Right cardiac atrium (tissue), 5 donors: ENCODE measurements at regions not wholly inside any gene's neighbourhood (a gene's known extent, or its start where the extent isn't known, plus 50 kb on each side); places are given as distances from the start of the nearest gene placed in this dataset.

Experiments
- ATAC-seq, 2 donors: fragments of 200-7000 bp; cut with Tn5 transposase; one replicate each; pipeline versions ENCODE4 v1.8.0 to v1.9.1; 2020; ENCODE audit warnings: moderate library complexity in 2 of 2, mild to moderate bottlenecking in 1 of 2
- DNase-seq, 3 donors: peaks; one replicate each; pipeline ENCODE4 v3.0.0-alpha.2; 2020
- H3K27ac ChIP-seq: one replicate; pipeline ENCODE4 v1.5.1; 2013; ENCODE audit warnings: mild to moderate bottlenecking, low read length, control low read depth, moderate library complexity
- H3K27me3 ChIP-seq: one replicate; pipeline ENCODE4 v1.6.1; 2013; ENCODE audit not compliant: control insufficient read depth, insufficient read depth
- H3K4me1 ChIP-seq: one replicate; pipeline ENCODE4 v1.6.1; 2013; ENCODE audit warnings: low read length; ENCODE audit not compliant: control insufficient read depth, insufficient read depth
- H3K4me3 ChIP-seq: one replicate; pipeline ENCODE4 v1.5.1; 2013; ENCODE audit warnings: low read length, control low read depth
- H3K9me3 ChIP-seq: one replicate; pipeline ENCODE4 v1.6.1; 2013; ENCODE audit warnings: low read length; ENCODE audit not compliant: control insufficient read depth
- WGBS: extraction: QIAGEN DNeasy Blood & Tissue Kit; methylation state at CpG from one replicate; pipeline ENCODE4 v1.1.7; 2013; 5-methylcytosine and 5-hydroxymethylcytosine counted together
- intact Hi-C, 4 donors: fragments of 100-400 bp; cut with DNase I; formaldehyde crosslinking; loops; one replicate each; pipeline versions ENCODE4 v1.11.0 to v1.14.0; 2022 to 2023
- donor health status: healthy with polysubstance abuse.
- donor health status: DM: no; HTN: yes; CAD: no.
- donor health status: DM: no; HTN: no; CAD: no.
- donor health status: DM: no; HTN: yes; CAD: no; lungs with severe emphysema.
- donor health status: DM: yes; HTN: yes; CAD: no.

- 80% methylated on average over 2 of the region's 2 CpGs for WGBS
- no peaks in the 10 kb centered on the region for H3K9me3 ChIP-seq
Measured at GRCh38 chr7:89926194-89926593, 228.1 kb upstream of the STEAP1 start.

GRCh38 chr7:89926701-89927100 is 227.6 kb upstream of the STEAP1 start:
- Histone ChIP-seq H3K27me3 (no peaks in the 10 kb centered on the region), H3K4me3 (no peak overlapping the region), H3K27ac (no peak overlapping the region), H3K4me1 (no peaks in the 10 kb centered on the region), H3K9me3 (no peaks in the 10 kb centered on the region)
- intact Hi-C loops, result no loop called here
- ATAC-seq, result no peak
- 48% methylated on average over 6 of the region's 6 CpGs for WGBS
- no peak for DNase-seq

More at GRCh38 chr7:89926194-89926593, 228.1 kb upstream of the STEAP1 start:
- H3K4me1 ChIP-seq, result no peaks in the 10 kb centered on the region
- DNase-seq, result no peak
- no peak for ATAC-seq
- H3K27ac ChIP-seq, result no peak overlapping the region
- H3K27me3 ChIP-seq, result no peaks in the 10 kb centered on the region
- intact Hi-C loops, result no loop called here
- H3K4me3 ChIP-seq, result no peak overlapping the region

- no peak overlapping the region for H3K4me3 ChIP-seq
- DNase-seq, result peak in 2 of 3 donors; percentile 13 to 43
- no peaks in the 10 kb centered on the region for H3K27me3 ChIP-seq
- no peaks in the 10 kb centered on the region for H3K4me1 ChIP-seq
- WGBS, result 32% methylated on average over 1 of the region's 1 CpG
- peak; percentile 37 to 61 for ATAC-seq
- intact Hi-C loops, result no loop called here
- H3K9me3 ChIP-seq, result no peaks in the 10 kb centered on the region
- no peak overlapping the region for H3K27ac ChIP-seq
Measured at GRCh38 chr7:89927762-89928161, 226.5 kb upstream of the STEAP1 start.

- Histone ChIP-seq H3K4me3 (no peak overlapping the region), H3K4me1 (no peaks in the 10 kb centered on the region), H3K9me3 (no peaks in the 10 kb centered on the region), H3K27me3 (no peaks in the 10 kb centered on the region), H3K27ac (no peak overlapping the region)
- 98% methylated on average over 1 of the region's 1 CpG for WGBS
- no peak for DNase-seq
- intact Hi-C loops, result no loop called here
- no peak for ATAC-seq
Measured at GRCh38 chr7:89928451-89928850, 225.8 kb upstream of the STEAP1 start.

- H3K4me1 ChIP-seq, result no peaks in the 10 kb centered on the region
- H3K27me3 ChIP-seq, result no peaks in the 10 kb centered on the region
- H3K4me3 ChIP-seq, result no peak overlapping the region
- no peak overlapping the region for H3K27ac ChIP-seq
- H3K9me3 ChIP-seq, result no peaks in the 10 kb centered on the region
- 31% methylated on average over 1 of the region's 1 CpG for WGBS
- intact Hi-C loops, result no loop called here
- ATAC-seq (no peak), DNase-seq (no peak)
Measured at GRCh38 chr7:89934101-89934500, 220.2 kb upstream of the STEAP1 start.

GRCh38 chr7:89943525-89944050 is 210.7 kb upstream of the STEAP1 start:
- Histone ChIP-seq H3K9me3 (no peaks in the 10 kb centered on the region), H3K27ac (no peak overlapping the region), H3K4me3 (no peak overlapping the region), H3K27me3 (no peaks in the 10 kb centered on the region), H3K4me1 (no peaks in the 10 kb centered on the region)
- WGBS, result 36% methylated on average over 3 of the region's 3 CpGs
- DNase-seq, result no peak
- intact Hi-C loops, result no loop called here
- no peak for ATAC-seq

- Histone ChIP-seq H3K27me3 (no peaks in the 10 kb centered on the region), H3K27ac (no peak overlapping the region), H3K4me3 (no peak overlapping the region), H3K4me1 (no peaks in the 10 kb centered on the region), H3K9me3 (no peaks in the 10 kb centered on the region)
- intact Hi-C loops, result no loop called here
- DNase-seq (no peak), ATAC-seq (no peak)
Measured at GRCh38 chr7:89958525-89959068, 195.7 kb upstream of the STEAP1 start.

GRCh38 chr7:89966067-89966664 is 188.1 kb upstream of the STEAP1 start:
- ATAC-seq, result no peak
- H3K27ac ChIP-seq, result no peak overlapping the region
- H3K4me1 ChIP-seq, result no peaks in the 10 kb centered on the region
- no peak for DNase-seq
- H3K4me3 ChIP-seq, result no peak overlapping the region
- no peaks in the 10 kb centered on the region for H3K9me3 ChIP-seq
- no peaks in the 10 kb centered on the region for H3K27me3 ChIP-seq
- intact Hi-C loops, result no loop called here
- 61% methylated on average over 4 of the region's 4 CpGs for WGBS

- H3K4me1 ChIP-seq, result no peaks in the 10 kb centered on the region
- intact Hi-C loops, result no loop called here
- no peak for DNase-seq
- no peaks in the 10 kb centered on the region for H3K27me3 ChIP-seq
- H3K4me3 ChIP-seq, result no peak overlapping the region
- no peak for ATAC-seq
- no peaks in the 10 kb centered on the region for H3K9me3 ChIP-seq
- no peak overlapping the region for H3K27ac ChIP-seq
- WGBS, result 83% methylated on average over 2 of the region's 2 CpGs
Measured at GRCh38 chr7:89975577-89975976, 178.7 kb upstream of the STEAP1 start.

- DNase-seq, result no peak
- intact Hi-C loops, result no loop called here
- Histone ChIP-seq H3K4me1 (no peaks in the 10 kb centered on the region), H3K4me3 (no peak overlapping the region), H3K27me3 (no peaks in the 10 kb centered on the region), H3K9me3 (no peaks in the 10 kb centered on the region), H3K27ac (no peak overlapping the region)
- 48% methylated on average over 3 of the region's 3 CpGs for WGBS
- no peak for ATAC-seq
Measured at GRCh38 chr7:89987665-89988064, 166.6 kb upstream of the STEAP1 start.

GRCh38 chr7:89988074-89988473 is 166.2 kb upstream of the STEAP1 start:
- no peaks in the 10 kb centered on the region for H3K4me1 ChIP-seq
- H3K27ac ChIP-seq, result no peak overlapping the region
- WGBS, result 44% methylated on average over 1 of the region's 1 CpG
- DNase-seq (no peak), ATAC-seq (no peak)
- no peaks in the 10 kb centered on the region for H3K9me3 ChIP-seq
- intact Hi-C loops, result no loop called here
- no peaks in the 10 kb centered on the region for H3K27me3 ChIP-seq
- no peak overlapping the region for H3K4me3 ChIP-seq

GRCh38 chr7:89989454-89989853 is 164.8 kb upstream of the STEAP1 start:
- Histone ChIP-seq H3K27me3 (no peaks in the 10 kb centered on the region), H3K4me3 (no peak overlapping the region), H3K4me1 (no peaks in the 10 kb centered on the region), H3K9me3 (no peaks in the 10 kb centered on the region), H3K27ac (no peak overlapping the region)
- DNase-seq (no peak), ATAC-seq (no peak)
- 53% methylated on average over 2 of the region's 2 CpGs for WGBS
- intact Hi-C loops, result no loop called here
